Mucosa of gallbladder (tissue), 1 donor: ENCODE measurements at regions not wholly inside any gene's neighbourhood (a gene's known extent, or its start where the extent isn't known, plus 50 kb on each side); places are given as distances from the start of the nearest gene placed in this dataset.
"Not testable (repeated sequence)": the region's sequence is repeated elsewhere in the genome, so short reads cannot be mapped to it uniquely, and the experiment has no call there.

Experiments
- DNase-seq: peaks from one replicate; pipeline ENCODE4 v3.0.0-alpha.2; 2020; ENCODE audit warnings: low spot score
- donor health status: DM: no; HTN: no; CAD: no.

DNA sequence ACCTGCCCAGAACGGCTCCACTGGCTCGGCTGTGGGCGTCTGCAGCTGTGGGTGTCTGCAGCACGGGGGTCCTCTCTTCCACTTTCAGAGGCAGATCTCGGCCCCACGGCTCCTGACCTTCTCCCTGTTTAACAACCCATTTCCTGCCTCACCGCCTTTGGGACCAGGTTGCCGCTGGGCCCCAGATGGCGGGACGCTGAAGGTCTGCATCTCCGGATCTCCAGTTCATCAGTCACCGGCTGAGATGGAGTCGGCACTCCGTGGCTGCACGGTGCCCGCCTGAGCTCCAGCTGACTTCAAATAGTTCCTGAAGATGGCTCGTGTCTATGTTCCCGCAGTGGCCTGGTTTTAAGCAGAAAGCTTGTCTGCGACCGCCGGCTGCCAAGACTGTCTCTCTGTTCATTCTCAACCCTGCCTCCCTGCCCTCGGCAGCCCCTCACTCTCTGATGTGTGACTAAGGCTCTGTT lies 475.9 kb downstream of the BRD1 start:
- DNase-seq: no peak

DNA sequence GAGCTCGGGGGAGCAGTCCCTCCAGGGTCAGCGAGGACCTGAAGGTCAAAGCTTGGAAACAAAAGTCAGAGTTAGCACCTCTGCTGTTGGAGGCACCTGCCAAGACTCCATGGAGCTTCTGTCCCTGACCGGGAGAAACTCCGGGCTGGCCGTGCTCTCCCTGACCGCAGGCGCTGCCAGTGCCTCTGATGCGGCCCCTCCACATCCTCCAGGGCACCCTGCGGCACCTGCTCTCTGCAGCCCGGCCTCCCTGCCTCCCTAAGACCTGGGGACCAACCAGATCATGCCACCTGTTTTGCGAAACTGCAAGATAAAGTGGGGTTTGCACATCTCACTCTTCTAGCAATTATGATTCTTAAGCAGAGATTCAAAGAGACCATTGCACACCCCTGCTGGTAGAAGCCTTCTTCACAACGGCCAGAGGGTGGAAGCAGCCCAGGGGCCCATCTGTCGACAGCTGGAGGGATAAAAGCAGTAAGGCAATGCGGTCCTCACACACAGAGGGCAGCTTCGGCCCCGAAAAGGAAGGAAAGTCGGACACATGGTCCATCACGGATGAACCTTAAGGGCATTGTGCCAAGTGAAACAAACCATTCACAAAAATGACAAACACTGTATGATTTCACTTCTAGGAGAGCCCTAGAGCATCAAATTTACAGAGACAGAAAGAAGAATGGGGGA lies 477.1 kb downstream of the BRD1 start:
- DNase-seq: no peak

DNA sequence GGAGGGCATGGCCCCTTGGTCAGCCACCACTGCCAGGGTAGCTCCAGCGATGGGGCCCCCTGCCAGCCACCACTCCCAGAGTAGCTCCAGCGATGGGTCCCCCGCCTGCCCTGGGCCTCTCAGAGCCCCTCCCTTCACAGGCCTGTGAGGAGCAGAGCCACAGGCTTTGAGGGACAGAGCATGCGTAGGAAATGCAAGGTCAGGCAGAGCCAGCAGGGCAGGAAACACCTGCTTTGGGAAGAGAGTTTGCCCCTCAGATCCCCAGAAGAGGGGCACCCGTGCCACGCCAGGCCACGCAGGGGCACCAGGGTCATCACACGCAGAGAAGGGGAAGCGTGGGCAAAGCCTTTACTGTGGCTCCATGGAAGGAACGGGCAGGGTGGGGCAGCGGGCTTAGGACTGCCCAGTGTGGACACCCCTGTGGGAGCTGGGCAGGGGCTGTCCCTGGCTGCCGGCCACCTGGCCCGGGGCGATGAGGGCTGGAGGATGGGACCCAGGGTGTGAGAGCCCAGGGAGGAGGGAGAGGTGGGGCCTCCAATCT lies 477.8 kb downstream of the BRD1 start:
- DNase-seq: no peak

DNA sequence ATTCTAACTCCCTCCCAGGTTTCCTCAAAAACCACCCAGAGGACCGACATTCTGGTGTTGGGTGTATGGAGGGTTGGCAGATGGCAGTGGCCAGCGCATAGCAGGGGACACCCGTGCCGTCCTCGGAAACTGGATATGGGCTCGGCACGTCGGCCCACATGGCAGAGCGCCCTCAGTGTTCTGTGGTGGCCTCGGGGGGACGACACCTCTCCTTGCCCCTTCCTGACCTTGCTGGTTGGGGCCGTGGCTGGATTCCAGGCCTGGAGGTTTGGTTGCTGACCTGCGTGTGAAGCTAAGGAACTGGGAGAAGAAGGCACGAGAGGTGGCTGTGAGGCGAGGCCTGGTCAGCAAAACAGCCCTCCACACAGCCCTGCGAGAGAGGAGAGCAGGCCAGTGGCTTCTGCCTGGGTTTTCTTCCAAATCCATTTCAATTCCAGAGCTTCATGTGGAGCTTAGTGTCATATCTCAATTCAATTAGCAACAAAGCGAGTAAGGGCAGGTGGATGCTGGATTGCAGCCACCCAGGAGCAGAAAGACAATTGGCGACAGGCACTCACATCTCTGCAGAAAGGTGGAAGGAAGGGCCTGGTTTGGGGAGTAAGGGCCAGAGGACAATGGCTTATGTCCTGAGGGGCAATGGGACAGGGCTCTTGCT lies 478.4 kb downstream of the BRD1 start:
- DNase-seq: no peak

DNA sequence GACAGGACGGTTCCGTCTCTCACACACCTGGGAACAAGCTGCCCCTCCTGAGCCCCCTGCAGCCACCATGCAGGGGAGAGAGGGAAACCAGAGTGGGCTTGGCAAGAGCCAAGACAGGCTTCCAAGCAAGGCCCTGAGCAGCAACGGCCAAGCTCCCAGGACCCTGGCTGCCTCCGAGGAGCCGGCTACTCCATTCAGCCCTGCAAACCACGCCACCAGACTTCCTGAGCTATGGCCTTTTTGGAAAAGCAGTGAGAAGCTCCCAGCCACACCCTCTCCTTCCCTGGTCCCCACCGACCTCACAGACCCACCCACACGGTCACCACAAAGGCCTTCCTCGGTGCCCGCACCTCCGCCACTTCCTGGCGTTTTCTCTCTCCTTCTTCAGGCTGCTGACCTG lies 479.0 kb downstream of the BRD1 start:
- no peak for DNase-seq

DNA sequence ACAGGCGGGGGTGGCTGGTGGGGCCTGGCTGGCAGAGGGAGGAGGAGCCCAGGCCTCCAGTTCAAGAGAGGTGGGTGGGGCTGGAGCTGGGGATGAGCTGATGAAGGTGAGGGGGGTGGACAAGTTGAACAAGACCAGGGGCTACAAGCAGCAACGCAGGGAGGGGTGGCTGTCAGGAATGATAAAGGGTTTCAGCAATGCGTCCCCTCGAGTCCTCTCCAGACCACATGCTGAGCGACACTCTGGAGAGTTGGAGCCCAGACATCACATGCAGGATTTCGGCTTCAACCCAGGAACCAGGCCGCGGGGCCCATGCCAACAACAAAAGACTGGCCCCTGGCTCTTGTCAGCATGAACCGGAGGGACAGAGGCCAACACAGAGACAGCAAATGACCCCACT lies 480.3 kb downstream of the BRD1 start:
- DNase-seq: no peak

DNA sequence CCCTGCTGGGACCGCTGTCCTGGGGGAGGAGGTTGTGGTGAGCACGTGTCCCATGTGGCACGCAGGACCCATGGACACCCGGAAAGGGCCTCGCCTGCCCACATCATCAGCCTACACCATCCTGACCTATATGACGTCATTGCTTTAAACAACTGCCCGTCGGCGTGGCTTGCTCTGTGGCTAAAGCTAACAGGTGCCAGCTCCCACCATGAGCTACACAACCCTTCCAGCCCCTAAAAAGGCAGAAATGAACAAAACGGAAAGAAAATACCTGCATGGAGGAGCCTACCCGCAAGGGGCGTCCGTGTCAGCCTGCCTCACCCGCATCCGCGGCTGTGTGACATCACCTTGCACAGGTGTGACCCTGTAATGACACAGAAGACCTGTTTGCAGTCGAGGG lies 481.8 kb downstream of the BRD1 start:
- no peak for DNase-seq

DNA sequence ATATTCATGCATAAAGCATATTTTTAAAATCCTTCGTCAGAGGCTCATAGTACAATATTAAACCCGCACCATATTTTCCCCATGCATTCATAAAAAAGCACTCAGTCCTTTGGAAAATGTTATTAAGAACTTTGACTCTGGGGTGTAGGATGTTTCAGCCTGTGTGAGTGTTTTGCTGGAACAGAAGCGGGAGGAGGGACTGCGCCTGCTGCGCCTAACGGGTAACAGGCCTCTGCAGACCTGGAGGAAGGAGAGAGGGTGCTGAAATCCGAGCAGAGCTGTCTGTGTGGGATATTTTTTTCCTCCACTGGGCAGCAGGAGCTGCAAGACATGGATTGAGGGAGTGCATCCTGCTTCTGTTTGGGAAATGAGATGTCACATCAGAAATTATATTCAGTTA lies 483.0 kb downstream of the BRD1 start:
- DNase-seq: no peak

DNA sequence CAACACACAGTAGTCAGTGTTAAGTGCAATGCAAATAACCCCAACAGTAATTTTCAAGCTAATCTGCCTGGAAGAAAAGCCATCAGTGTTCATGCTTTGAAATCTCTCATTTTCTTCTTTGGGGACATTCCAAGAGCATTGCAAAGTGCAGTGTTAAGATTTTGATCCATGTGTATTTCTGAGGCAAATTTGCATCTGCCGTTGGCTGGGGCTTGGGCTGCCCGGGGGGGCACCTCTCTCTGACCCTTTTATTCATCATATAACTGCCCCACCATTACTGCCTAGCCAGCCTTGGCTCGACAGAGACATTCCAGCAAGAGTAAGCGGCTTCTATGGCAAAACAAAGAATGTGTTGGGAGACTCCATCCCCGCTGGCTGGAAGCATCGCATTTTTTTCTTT lies 483.5 kb downstream of the BRD1 start:
- DNase-seq: no peak

DNA sequence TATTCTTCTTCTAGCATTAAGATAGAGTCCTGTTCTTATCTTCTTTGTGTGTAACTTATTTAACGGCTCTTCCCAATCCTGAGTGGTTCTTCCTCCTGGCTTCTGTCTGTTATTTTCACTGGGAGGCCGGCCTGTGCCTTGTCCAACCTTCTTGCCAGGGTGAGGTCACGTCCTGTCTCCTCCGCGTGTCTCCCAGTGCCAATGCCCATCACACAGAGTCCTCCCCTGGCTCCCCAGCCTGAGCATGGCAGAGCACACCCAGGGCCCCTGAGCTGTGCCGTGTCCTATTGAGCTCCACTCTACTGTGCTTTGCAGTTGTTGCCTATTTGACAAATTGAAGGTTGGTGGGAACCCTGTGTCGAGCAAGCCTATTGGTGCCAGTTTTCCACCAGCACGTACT lies 487.3 kb downstream of the BRD1 start:
- DNase-seq: no peak

DNA sequence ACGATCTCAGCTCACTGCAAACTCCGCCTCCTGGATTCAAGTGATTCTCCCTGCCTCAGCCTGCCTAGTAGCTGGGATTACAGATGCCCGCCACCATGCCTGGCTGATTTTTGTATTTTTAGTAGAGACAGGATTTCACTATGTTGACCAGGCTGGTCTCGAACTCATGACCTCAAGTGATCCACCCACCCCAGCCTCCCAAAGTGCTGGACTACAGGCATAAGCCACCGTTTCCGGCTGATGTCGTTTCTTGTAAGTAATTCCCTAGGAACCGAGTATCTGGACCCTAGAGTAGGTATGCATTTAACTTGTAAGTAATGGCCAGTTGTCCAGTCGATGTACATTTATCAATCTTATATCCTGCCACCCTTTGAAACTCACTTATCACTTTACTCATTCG lies 491.2 kb downstream of the BRD1 start:
- not testable (repeated sequence) for DNase-seq

DNA sequence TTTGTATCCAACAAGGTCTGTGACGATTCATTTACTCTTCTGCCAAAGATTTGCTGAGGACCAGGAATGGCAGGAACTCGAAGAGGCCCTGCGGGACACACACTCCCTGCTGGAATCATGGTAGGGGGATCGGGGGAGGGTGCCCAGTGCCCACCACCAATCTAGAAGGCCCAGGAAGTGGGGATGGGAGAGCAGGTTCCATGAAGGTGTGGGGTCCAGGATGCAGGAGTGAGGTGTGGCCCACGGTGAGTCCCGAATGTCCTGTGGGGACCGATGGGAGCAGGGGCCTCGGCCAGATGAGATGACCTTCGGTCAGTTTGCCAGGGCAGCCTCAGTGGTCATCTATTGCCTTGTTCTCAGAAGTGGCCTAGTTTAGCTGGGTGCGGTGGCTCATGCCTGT lies 492.7 kb downstream of the BRD1 start:
- DNase-seq: peak; percentile 2

DNA sequence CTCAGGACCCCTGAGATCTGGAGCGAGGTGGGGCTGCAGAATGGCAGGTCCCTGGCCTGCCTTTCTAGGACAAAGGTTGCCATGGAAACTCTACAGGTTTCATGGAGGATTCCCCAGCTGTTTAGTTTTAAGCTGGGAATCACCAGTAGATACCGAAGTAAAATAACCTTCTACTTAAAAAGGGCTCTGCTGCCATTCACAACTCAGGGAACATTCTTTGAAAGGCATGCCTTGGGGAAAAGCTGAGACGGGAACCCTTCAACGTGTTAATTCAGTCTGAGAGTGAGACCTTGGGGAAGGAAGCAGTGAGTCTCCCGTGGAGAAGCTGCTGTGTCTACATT lies 493.3 kb downstream of the BRD1 start:
- no peak for DNase-seq

DNA sequence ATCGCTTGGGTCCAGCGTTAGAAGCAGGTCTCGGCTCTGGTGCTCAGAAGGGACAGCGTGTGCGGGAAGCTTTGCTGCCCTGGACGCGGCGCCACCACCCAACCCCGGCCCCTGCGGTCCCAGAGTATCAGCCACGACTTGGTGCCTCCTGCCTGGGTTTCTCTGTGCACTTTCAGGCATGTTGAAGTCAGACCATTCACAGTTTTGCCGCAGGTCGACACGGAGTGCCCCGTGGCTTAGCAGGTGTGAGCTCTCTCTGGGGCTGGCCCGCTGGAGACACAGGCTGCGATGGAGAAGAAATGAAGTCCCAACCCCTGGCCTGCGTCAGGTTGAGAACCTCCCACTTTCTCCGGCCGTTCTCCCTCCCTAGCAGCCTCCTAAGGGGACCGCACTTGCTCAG lies 494.5 kb downstream of the BRD1 start:
- DNase-seq: peak; percentile 4

DNA sequence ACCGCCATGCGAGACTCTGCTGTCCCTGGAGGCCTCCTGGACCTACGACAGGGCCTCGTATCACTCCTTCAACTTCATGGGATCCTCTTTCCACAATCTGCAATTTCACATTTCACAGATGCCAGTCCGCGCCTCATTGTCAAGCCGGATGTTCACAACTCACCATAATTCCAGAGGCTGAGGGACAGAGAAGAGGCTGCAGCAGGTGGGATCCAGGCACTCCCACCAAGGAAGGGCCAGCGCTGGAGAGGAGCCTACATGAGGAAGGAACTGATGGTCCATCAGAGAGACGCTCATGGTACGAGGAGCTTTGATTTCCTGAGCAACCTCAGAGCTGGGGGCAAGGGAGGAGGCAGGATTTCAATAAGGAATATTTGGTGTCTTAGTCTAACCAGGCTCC lies 495.0 kb downstream of the BRD1 start:
- peak; percentile 4 for DNase-seq

DNA sequence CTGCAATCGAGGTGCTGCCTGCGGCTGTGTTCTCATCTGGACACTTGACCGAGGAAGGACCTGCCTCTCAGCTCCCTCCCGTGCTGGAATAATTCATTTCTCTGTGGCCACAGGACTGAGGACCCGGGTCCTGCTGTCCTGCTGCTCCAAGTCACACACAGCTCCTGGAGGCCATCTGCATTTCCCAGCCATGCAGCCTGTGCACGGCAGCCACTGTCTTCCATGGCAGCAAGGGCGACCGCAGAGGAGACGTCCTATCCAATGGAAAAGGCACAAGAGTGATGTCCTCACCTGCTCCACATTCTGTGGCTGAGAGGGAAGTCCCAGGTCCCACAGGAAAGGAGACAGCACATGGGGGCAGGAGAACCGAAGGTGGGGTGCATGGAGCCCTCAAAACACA lies 495.8 kb downstream of the BRD1 start:
- DNase-seq: peak; percentile 7

DNA sequence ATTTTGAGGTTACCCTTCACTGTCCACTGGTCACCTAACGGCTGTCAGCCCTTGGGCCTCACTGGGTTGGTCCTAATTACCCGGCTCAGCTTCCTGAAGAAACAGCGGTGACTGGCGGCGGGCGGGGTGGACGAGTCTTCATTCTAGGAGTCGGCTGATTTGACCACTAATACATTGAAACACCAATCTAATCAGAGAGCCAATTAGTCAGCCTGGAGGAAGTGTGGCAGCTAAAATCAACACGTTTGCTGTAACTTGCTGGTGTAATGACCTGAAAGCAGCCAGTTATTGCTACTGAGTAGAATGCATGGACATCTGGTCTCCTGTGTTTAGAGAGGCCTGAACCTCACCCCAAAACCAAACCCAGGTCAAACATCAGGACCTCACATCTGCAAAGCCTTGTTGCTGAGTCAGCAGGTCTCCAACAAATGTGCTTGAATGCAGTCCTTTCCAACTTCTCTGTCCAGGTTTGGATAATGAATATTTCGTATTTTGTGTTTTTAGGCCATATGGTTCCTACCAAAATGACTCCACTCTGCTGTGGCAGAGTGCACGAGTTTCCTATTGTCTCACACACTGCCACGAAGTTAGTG lies 496.4 kb downstream of the BRD1 start:
- DNase-seq: peak; percentile 5

DNA sequence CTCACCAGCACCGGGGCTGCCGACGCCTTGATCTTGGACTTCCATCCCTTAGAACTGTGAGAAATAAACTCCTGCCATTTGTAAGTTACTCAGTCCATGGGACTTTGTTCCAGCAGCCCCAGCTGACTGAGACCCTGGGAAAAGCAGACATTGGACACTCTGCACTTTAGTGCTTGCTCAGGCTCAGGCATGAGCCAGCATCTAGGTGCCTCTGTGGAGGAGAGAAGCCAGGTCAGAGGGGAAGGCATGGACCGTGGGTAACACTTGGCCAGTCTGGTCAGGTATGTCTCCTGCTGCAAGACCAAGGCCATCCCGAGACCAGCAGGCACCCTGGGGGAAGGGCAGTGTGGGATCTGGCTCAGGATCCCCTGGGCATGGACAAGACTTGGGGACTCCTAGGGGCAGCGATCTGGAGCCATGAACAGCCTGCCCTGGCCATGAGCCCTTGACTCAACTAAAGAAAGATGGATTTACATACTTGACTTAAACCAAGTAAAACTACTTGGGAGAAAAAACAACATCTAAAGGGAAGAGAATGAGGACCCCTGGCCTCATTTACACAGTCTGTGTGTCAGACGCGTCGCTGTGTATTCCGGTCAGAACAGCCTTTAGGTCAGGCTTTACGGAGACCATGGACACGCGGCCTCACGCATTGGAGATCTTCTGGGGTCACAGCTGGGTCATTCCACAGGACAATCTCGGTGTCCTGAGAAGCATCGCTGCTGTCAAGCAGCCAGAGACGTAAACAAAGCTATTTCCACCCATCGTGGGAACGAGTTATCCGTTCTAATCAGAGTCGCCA lies 497.1 kb downstream of the BRD1 start:
- peak; percentile 6 for DNase-seq

DNA sequence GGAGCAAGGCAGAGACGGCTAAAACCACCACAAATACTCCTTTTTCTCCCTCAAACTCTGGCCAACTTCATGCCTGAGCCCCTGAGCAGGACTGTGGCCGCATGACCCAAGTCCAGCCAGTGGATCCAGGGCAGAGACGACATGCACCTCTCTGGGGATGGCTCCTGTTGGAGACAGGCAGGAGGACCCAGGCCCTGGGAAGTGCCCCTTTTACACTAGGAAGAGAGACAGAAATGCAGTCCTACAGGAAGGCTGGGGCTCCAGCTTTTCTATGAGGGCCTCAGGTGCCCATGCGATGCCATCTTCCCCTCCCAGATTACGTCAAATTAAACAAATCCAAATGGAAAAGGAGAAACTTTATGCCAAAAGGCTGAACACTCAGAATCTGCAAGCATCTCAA lies 498.0 kb downstream of the BRD1 start:
- DNase-seq: peak; percentile 5

DNA sequence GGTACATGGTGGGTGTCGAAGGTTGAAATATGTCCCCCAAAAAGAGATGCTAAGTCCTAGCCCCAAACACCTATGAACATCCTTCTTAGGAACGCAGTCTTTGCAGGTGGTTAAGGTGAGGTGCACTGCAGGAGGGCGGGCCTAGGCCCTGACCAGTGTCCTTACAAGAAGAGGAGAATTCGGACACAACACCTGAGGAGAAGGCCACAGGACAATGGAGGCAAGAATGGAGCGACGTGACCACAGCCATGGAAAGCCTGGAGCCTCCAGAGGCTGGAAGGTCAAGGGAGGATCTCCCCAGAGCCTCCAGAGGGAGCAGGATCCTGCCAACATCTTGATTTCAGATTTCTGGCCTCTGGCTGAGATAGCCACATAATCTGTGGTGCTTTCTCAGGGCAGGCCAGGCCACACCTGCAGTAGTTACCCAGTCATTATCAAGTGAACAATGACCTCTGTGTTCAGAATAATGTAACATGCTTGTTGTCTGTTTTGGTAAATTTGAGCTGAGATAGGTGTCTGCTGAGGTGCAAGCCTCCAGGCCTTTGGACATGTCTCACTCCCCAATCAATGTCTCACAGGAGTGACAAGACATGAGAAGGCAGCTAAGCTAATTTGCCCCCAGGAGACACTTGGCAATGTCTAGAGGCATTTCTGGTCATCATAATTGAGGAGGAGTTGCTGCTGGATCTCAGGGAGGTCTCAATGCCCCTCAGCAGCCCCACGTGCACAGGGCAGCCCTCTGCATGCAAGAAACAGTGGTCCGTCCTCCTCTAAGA lies 498.9 kb downstream of the BRD1 start:
- peak; percentile 3 for DNase-seq

DNA sequence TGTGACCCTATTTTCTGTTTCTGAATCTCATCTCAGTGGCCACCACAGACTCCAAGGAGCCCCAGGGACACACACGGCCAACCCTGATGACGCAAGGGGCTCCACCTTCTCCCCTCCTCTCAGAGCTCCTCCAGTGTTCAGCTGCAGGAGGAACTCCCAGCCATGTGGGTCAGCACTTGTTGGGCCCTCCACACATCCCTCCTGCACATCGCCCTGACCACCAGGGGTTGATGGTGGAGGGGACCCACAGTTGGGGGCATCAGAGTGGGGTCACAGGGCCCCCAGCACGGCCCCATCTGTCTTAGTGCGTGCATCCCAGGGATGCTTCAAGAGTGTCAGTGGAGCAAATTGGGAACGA lies 499.6 kb downstream of the BRD1 start:
- peak; percentile 4 for DNase-seq
